GM21360 (cell line): ENCODE measurements at regions not wholly inside any gene's neighbourhood (a gene's known extent, or its start where the extent isn't known, plus 50 kb on each side); places are given as distances from the start of the nearest gene placed in this dataset.
"Not testable (repeated sequence)": the region's sequence is repeated elsewhere in the genome, so short reads cannot be mapped to it uniquely, and the experiment has no call there.

Source experiments
- ATAC-seq: cut with Tn5 transposase; IDR thresholded peaks from one replicate; pipeline ENCODE4 v1.9.1; 2021; ENCODE audit warnings: mild to moderate bottlenecking, moderate library complexity; ENCODE audit not compliant: unreplicated experiment

DNA sequence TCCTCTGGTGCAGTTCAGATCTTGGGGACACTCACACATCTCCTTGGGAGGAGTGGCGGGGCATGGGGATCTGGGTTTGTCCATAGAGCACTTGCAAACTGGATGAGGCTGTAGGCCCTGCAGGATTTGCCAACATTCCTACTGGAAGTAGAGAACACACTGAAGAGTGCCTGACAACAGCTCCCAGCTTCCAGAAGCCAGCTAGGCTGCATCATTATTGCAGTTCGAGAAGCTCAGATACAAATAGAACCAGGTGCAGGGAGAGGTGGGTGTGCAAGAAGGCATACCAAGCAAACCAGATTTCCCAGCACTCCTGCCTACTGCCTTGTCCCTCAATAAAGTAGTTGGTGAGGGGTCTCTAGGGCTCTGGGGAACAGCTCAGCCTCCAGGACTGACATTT lies 52.5 kb downstream of the RHOB start:
- no peak for ATAC-seq

DNA sequence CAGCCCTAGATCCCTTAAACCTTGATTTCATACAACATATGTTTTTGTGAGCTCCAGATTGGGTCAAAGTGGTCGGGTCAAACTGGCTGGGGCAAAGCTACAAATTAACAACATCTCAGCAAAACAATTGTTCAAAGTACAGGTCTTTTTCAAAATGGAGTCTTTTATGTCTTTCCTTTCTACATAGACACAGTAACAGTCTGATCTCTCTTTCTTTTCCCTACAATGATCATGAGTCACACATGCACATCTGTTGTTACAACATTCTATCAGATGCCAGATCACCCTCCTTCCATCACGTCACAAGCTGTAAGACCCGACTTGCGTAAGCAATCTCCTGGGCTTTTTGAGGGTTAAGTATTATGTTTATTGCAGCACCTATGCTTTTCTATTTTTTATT lies 55.1 kb downstream of the RHOB start:
- ATAC-seq, result no peak

DNA sequence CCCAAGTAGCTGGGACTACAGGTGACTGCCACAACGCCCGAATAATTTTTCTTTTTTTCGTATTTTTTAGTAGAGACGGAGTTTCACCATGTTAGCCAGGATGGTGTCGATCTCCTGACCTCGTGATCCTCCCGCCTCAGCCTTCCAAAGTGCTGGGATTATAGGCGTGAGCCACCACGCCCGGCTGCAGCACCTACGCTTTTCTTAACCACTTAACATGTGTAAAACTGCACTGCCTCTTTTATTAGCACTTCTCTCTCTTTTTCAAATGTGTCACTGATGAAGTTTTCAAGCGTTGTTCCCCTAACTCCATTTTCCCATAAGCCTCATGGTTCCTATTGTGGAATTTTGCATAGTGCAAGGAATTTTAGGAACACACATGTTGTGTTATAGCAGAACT lies 55.6 kb downstream of the RHOB start:
- not testable (repeated sequence) for ATAC-seq

DNA sequence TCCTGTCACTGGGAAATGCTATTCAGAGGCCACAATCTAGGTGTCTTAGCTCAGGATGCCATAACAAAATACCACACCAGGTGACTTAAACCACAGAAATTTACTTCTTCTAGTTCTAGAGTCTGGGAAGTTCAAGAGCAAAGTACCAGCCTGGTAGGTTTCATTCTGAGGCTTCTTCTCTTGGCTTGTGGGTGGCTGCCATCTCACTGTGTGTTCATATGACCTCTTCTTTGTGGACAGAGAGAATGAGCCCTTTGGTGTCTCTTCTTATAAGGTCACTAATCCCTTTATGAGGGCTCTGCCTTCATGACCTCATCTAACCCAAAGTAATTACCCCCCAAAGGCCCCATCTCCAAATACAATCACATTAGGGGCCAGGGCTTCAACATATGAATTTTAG lies 57.3 kb downstream of the RHOB start:
- ATAC-seq, result no peak

DNA sequence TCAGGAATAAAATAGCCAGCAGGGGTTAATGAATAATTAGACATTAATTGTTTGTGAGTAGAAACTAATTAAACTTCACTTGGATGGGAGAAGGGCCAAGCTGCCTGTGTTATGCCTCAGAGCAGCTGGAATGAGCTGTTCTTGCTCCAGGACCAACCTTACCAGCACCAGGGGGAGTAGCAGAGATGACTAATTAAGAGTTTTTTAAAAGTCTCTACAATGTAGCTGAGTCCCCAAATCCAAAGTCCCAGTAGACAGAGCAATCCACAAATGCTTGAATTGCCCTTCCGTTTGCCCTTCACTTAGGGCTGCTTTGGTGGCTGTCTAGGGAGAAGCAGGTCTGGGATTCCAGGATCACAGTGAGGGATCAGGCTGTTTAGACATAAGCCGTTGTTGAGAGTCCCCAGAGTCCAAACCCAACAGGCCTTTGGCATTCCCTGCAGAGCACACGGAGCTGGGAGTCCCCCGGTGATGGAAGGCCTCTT lies 59.4 kb downstream of the RHOB start:
- no peak for ATAC-seq

DNA sequence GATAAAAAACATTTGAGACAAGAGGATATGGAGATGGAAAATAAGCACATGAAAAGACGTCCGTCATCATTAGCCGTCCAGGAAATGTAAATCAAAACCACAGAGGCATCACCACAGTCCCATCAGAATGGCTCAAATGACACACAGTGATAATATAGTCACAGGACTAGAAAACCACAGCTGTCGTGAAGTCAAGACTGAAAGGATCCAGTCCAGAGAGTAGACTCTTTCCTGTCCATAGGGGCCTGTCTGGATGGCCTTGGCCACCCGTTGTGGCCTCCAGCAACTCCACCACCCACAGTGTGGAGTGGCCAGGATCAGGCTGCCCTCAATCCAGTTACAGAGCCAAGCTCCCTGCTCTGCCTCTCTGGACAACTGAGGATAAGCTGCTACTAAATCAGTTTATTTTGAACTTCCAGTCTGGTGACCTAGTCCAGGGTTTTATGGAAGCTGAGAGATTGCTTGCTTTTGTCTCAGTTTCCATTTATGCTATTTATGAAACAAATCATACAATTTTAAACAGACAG lies 60.4 kb downstream of the RHOB start:
- peak; percentile 97 for ATAC-seq

DNA sequence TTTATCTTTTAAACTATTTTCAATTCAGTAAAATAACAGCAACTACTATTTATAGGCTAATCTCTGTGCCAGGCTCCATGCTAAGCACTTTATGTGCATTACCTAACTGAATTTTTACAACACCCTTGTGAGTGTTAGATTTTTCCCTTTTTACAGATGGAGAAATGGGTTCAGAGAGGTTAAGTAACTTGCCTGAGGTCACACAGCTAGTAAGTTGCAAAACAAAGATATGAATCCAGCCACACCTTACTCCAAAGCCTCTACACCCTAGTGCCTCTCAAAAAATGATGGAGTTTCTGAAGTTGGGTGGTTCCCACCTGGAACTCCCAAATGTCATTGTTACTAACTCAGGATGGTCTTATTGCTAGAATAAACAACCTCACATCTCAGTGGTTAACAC lies 60.8 kb downstream of the RHOB start:
- ATAC-seq, result no peak

DNA sequence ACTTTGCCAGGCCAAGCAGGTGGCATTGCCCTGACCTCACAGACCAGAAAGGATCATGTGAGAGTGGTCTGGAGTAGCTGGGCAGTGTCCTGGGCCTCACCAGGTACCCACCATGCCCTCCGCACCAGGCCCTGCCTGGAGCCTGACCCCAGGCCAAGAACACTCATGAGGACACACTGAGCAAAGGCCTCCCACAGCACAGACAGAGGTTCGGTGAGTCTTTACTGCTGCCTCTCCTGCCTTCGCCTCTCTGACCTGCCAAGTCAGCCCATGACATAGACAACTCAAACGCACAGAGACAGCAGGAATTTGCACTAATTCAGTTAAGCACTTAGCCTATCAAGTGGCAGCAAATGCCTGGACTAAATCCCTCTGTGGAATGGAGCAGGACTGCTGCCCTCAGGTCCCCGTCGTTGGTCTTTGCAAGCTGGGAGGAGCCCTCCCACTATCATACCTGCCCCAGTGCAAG lies 62.5 kb downstream of the RHOB start:
- no peak for ATAC-seq

DNA sequence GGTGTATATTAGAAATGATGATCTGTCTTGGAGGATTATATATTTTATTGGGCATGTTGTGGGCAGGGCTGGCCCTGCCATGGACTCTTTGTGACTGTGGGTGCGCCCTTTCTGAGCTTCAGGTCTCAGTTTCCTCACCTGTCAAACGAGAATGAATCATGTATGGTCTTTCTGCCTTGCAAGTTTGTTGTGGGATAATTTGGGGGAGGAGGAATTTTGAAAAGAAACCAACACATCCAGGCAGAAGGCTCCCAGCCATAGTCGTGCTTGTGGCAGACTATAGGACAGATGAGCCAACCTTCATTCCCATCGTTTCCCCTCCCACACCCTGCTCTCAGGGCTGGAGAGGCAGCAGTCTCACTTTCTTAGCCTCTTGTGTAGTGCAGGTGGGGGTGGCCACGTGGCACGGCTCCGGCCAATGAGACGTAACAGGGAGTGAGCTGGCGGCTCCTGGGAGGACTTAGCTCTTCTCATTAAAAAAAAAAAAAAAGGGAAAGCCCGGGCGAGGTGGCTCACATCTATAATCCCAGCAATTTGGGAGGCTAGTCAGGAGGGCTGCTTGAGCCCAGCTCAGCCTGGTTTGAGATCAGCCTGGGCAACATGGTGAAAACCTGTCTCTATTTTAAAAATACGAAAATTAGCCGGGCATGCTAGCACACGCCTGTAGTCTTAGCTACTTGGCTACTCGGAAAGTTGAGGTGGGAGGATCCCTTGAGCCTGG lies 63.1 kb downstream of the RHOB start:
- no peak for ATAC-seq

DNA sequence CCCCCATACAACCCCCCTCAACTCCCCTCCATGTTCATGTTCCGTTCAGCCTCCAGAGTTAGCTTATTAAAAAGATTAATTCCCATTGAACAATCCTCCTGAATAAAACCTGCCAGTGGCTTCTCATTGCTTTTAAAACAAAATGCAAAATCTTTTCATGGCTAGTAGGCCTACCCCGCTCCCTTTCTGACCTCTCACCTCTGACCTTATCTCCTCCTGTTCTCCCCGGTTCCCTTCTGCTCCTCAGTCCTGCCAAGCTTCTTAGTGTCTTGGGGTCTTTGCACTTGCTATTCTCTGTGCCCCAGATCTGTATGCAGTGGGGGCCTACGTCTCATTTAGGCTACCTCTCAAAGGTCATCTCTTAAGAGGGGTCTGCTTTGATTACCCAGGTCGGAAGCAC lies 64.3 kb downstream of the RHOB start:
- no peak for ATAC-seq

DNA sequence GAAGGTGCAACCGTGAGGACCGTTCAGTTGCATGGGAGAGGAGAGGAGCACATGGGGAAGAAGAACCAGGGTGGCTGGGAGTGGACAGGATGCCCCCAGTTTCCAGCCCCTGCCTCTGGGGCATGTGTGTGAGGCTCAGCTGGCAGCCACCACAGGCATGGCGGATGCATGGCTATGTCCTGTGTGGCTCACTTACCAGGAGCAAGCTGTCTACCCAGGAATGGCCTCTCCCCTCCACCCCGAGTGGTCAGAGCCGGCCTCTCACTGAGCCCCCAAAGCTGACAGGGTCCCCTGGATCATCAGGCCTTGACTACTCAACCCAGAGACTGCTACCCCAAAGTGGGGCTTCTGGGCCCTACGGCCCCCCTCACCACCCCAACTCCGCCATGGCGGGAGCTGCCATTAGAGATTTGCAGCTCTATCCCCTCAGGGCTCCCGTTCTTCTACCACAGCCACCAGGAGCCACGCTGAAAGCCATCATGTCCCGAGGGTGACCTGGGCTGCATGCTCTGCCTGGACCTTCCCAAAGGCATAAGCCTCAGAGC lies 65.3 kb downstream of the RHOB start:
- no peak for ATAC-seq

DNA sequence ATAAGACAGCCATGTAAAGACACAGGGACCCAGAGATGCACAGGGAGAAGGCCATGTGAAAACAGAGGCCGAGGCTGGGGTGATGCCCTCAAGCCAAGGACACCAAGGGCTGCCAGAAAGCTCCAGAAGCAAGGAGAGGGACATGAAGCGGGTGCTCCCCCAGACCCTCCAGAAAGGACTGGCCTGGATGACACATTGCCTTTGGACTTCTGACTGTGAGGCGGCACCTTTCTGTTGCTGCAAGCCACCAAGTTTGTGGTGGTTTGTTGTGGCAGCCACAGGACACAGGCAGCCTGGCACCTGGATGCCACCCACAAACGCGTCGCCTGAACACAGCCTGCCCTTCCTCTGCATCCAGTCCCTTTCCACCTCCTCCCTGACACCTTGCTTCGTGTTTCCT lies 67.1 kb downstream of the RHOB start:
- no peak for ATAC-seq

DNA sequence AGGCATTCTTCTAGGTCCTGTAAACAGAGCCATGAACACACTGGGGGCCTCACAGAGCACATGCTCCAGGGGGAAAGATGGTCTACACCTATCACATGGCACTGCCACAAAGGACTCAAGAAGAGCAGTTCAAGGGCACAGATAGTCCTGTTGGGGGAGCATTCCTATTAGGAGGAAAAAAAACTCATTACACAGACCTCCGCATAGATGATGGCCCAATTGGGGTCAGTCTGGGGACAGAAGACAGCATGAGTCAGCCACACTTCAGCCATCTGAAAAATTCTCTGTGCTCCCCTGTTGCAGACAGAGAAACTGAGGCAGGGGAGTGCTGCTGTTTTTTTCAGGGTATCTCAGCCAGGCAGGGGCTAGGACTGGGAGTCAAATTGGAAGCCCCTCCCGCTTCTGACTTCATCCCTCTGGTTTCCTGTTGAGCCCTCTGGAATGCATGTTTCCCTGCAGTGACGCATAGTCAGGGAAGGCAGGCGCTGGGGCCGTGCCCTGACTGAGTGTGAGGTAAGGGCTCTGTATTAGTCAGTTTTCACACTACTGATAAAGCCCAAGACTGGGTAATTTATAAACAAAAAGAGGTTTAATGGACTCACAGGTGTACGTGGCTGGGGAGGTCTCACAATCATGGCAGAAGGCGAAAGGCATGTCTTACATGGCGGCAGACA lies 67.9 kb downstream of the RHOB start:
- ATAC-seq, result no peak

DNA sequence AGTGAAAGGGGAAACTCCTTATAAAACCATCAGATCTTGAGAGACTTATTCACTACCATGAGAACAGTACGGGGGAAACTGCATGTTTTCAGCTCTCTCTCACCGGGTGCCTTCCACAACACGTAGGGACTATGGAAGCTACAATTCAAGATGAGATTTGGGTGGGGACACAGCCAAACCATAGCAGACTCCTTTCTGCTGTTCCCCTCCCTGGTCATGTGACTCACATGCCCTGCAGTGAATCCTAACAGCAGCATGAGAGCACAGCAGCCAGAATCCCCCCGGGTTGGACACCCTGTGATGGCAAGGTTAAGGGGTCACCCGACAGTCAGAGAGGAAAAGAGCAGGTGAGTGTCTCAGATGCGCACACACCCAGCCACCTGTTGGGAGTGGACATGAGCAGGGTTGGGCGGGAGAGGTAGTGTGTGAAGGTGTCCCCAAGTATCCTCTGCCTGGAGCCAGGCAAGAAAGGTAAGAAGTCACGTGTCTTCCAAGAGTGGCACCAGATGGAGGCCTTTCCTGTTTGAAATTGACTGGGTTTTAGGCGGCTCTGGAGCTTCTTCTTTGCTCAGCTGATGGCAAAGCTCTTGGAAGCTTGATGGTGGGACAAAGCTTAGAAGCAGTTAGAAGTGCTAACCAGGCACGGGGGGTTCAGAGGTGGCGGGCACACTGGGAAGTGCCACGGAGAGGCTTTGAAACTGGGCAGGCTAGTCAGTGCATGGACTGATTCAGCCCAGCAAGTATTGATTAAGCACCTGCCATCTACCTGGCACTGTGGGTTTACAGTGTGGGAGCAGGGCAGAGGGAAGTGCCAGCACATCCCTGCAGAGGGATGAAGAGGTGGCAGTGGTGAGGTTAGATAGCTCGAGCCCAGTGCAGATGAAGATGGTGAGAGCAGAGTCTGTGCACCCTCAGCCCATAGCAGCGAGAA lies 68.7 kb downstream of the RHOB start:
- ATAC-seq, result no peak

DNA sequence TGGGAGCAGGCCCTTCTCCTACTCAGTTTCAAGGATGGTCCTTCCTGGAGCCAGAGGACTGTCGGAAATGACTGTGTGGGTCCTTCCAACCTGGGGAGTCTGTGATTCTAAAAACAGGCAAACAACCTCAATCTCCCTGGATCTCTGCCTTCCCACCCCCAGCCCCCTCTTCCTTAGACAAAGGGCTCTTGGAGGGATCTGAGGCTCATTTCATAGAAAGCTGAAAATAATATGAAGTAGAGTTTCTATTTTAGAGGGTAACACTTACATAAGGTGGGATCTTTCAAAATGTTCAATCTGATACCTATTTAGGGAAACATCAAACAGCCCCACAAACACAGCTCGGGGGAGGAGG lies 69.4 kb downstream of the RHOB start:
- no peak for ATAC-seq

DNA sequence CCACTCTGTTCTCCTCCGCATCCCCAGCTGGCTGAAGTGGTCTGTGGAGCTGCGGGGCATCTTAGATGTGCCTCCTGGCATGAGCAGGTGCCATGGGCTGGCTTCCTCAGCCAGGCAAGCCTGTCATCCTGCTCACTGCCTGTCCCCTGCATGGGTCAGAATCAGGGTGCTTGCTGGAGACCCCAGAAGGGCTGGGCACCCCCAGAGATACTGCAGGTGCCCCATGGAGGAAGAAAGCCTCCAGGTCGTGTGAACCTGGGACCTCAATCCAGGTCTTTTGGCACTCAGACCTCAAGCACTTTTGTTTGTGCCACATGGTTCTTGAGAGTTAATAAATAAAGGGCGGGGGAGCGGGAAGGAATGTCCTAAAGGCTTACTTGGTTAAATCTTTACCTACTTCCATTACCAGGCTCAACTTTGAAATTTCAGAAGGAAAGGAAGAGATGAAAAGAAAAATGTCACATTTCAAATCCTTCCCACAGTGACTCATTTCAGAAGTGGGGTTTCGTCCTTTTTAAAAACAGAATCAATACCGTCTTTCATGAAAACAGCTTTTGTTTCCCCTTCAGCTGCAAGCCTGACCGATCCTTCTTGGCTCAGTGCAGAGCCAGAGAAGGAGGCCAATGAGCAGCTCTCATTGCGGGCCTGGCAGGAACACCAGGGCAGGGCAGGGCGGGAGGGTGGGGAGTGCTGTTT lies 69.9 kb downstream of the RHOB start:
- peak; percentile 93 for ATAC-seq

DNA sequence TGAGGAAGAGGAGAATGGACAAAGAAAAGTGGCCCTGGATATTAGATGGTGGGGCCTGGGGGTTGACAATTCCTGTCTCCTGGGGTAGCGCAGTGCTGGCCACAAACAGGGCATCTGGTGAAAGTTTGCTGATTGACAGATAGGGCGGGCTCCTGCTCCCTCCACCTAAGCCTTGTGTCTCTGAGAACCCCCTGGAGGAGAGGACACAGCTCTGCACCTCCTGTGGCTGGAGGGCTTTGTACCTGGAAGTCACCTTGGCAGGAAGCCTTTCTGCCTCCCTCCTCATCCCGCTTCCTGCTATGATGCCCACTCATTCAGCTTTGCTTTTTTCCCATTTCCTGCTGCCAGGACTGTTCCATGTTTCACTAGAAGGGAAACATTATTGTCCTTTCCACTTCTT lies 72.4 kb downstream of the RHOB start:
- no peak for ATAC-seq

DNA sequence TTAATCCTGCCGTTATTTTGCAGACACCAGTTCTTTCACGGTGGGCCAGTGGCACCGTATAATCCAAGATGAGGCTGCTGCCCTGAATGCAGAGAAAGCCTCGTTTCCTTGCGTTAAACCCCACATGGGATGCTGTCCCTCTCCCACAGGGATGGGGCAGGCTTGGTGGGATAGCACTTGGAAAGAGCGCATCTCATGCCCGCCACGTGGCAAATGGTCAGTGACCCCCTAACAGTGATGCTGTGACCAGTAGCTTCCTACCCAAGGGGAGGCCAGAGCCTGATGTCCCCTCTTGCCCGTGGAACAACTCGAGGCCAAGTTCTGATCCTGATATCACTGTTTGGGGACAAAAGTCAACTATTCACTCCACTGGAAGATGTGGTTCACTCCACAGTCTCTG lies 73.3 kb downstream of the RHOB start:
- no peak for ATAC-seq

DNA sequence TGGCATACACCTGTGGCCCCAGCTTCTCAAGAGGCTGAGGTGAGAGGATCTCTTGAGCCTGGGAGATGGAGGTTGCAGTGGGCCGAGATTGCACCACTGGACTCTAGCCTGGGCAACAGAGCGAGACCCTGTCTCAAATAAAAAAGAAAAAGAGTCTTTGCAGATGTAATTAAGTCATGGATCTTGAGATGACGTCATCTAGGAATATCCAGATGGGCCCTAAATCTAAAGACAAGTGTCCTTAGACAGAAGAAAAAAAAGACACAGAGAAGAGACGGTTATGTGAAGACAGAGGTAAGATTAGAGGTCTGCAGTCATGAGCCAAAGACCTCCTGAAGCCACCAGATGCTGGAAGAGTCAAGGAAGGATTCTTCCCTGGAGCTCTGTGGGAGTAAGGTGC lies 74.3 kb downstream of the RHOB start:
- no peak for ATAC-seq

DNA sequence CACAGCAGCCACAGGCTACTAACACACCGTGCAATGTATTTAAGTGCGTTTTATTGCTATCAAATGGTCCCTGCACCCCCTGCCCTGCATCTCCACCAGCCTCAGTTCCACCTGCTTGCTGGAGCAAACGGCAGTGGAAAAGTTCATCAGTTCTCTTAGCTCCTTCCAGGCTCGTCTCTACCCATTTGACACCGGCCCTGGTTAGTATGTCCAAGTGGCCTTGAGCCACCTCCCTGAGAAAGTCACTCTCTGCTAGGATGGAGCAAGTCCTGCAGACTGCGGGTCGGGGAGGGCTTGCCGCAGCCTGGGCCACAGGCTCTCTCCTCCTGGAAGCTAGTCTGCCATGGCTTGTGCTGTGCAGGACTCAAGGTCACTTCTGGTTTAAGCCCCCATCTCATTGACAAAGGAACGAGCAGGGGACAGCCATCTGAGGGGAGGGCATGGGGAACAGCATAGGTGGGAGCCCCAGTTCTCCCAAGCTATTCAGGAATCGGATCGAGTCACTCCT lies 74.9 kb downstream of the RHOB start:
- ATAC-seq, result no peak
